ENCODE measurements at regions not wholly inside any gene's neighbourhood (a gene's known extent, or its start where the extent isn't known, plus 50 kb on each side); places are given as distances from the start of the nearest gene placed in this dataset.

DNA sequence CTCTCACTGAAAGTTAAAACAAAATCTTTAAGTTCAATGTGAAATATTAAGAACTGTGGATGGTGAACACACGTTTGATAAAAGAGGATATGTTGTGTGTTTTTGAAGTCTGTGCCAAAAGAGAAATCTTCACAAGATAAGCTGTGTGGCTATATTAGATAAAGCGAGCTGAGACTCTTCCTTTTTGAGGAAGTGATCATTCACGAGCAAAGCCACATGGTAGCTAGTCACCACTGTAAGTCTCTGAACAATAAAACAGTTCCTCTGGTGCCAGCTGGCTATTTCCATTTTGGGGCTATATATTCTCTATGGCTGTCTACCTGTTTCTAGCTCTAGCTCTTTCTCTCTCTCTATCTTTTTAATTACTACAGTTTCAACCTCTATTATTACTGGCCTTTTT lies 1849.2 kb upstream of the C9orf72 start:
- TF ChIP-seq, protein P1, sequence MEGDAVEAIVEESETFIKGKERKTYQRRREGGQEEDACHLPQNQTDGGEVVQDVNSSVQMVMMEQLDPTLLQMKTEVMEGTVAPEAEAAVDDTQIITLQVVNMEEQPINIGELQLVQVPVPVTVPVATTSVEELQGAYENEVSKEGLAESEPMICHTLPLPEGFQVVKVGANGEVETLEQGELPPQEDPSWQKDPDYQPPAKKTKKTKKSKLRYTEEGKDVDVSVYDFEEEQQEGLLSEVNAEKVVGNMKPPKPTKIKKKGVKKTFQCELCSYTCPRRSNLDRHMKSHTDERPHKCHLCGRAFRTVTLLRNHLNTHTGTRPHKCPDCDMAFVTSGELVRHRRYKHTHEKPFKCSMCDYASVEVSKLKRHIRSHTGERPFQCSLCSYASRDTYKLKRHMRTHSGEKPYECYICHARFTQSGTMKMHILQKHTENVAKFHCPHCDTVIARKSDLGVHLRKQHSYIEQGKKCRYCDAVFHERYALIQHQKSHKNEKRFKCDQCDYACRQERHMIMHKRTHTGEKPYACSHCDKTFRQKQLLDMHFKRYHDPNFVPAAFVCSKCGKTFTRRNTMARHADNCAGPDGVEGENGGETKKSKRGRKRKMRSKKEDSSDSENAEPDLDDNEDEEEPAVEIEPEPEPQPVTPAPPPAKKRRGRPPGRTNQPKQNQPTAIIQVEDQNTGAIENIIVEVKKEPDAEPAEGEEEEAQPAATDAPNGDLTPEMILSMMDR (IDR thresholded peaks at IDR 0.05): no peak
- TF ChIP-seq POLR2A (IDR thresholded peaks at IDR 0.05) (no peak), POLR2AphosphoS5 (IDR thresholded peaks at IDR 0.05) (no peak)

All from prostate gland (tissue), 2 donors.